ENCODE measurements at regions not wholly inside any gene's neighbourhood (a gene's known extent, or its start where the extent isn't known, plus 50 kb on each side); places are given as distances from the start of the nearest gene placed in this dataset.

DNA sequence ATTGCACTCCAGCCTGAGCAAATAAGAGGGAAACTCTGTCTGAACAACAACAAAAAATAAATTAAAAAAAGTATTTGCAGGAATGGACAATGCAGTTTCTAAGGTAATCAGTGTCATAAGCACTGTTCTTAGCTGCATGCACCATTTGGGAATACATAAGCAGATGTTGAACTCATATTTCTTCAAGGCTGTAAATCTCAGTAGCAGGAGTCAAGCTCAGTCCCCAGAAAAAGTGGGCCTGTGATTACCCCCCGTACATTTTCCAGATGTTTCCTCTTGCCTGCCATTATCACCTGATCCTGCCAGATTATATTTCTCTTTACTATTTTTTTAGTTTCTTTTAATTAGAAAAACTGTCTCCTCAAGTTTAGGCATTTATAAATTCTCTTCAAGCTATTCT lies 667.6 kb upstream of the ANKRD30A start:
- H3K18ac ChIP-seq (ENCODE audit: low read depth, low read length), result no peak overlapping the region
- no peak overlapping the region for H3K9ac ChIP-seq (ENCODE audit: low read depth, low read length)
- H3K4me2 ChIP-seq (ENCODE audit: low read depth, low read length), result no peak overlapping the region
- BruUV-seq (replicated peaks), result no TSS peak
- WGBS, 2 experiments (ENCODE audit: extremely low coverage in 2 of 2, insufficient read length in 1 of 2), result no CpG with 5 or more reads among the region's 1 CpG
- H3K4ac ChIP-seq (ENCODE audit: low read depth, low read length), result no peak overlapping the region
- H2BK5ac ChIP-seq (ENCODE audit: low read depth, low read length, poor library complexity, severe bottlenecking), result no peak overlapping the region
- H3K27ac ChIP-seq (ENCODE audit: insufficient read depth, low read length), result no peak overlapping the region
- no peak overlapping the region for H2AK9ac ChIP-seq (replicated peaks; ENCODE audit: low read depth, low read length, poor library complexity)
- no peaks in the 10 kb centered on the region for H3K4me1 ChIP-seq (ENCODE audit: control insufficient read depth, insufficient read depth, low read length)
- no peak for ATAC-seq (ENCODE audit: low read depth)
- no peaks in the 10 kb centered on the region for H3K9me1 ChIP-seq (ENCODE audit: insufficient read depth, low read length)
- no peak overlapping the region for H4K5ac ChIP-seq (ENCODE audit: low read depth, low read length)
- ChIA-PET POLR2A (ENCODE audit: unreplicated experiment) (no interaction called here), CTCF (interaction anchor here (0.7 kb wide), 1 partner anchor 9 kb away, joined by 3 read pairs; no protein-coding TSS in a partner anchor)
- DNase-seq, result no peak
- no peak overlapping the region for H2BK15ac ChIP-seq (ENCODE audit: low read depth, low read length)
- H3K14ac ChIP-seq (replicated peaks; ENCODE audit: low read depth, low read length), result no peak overlapping the region
- intact Hi-C loops (cut with micrococcal nuclease) (no loop called here), dilution Hi-C loops (cut with HindIII; ENCODE audit: low sequenced_read_pairs, unreplicated experiment) (no loop called here), in situ Hi-C loops (cut with MboI; ENCODE audit: low sequenced_read_pairs) (no loop called here)
- H3K4me3 ChIP-seq (ENCODE audit: insufficient read depth, low read depth, low read length), result no peak overlapping the region
- no peak overlapping the region for H2BK20ac ChIP-seq (ENCODE audit: low read depth, low read length)
- H3K27me3 ChIP-seq (ENCODE audit: control insufficient read depth, insufficient read depth, low read length), result no peaks in the 10 kb centered on the region
- no peak overlapping the region for H4K8ac ChIP-seq (ENCODE audit: low read depth in 2 of 2, low read length in 2 of 2)
- H2AK5ac ChIP-seq (ENCODE audit: low read depth, low read length), result no peak overlapping the region
- H4K91ac ChIP-seq (ENCODE audit: insufficient read depth, low read depth, low read length), result no peak overlapping the region
- no peak for TF ChIP-seq POLR2A (IDR thresholded peaks at IDR 0.05; ENCODE audit: low read depth, low read length)
- H2AFZ ChIP-seq (replicated peaks; ENCODE audit: low read length, poor library complexity), result no peak overlapping the region
- no peak overlapping the region for H3K23ac ChIP-seq (ENCODE audit: low read depth, low read length)
- no peaks in the 10 kb centered on the region for H4K20me1 ChIP-seq (ENCODE audit: insufficient read depth, low read length)
- no peak overlapping the region for H3K56ac ChIP-seq (ENCODE audit: extremely low read depth, insufficient read depth, low read length)
- H3K79me1 ChIP-seq (ENCODE audit: low read depth in 1 of 2, low read length in 2 of 2), result no peaks in the 10 kb centered on the region
- peaks cover 3% of the 10 kb centered on the region; the same call in 1 of the 2 replicates for H3K9me3 ChIP-seq (ENCODE audit: control insufficient read depth, insufficient read depth, low read length)
- no peak overlapping the region for H2BK120ac ChIP-seq (ENCODE audit: low read depth, low read length)
- H3K36me3 ChIP-seq (ENCODE audit: control insufficient read depth, insufficient read depth, low read length), result no peaks in the 10 kb centered on the region

Data from IMR-90 (cell line).